GM23338 (cell line): ENCODE measurements at regions not wholly inside any gene's neighbourhood (a gene's known extent, or its start where the extent isn't known, plus 50 kb on each side); places are given as distances from the start of the nearest gene placed in this dataset.

Experiments
- ATAC-seq: fragments of 200-7000 bp; cut with Tn5 transposase; 3 replicates; pipeline ENCODE4 v1.9.1; 2020
- DNase-seq: peaks from one replicate; pipeline ENCODE4 v3.0.0-alpha.2; 2015; ENCODE audit warnings: low spot score
- H2AFZ ChIP-seq: fragments of 200-600 bp; sonication (generic); 2 replicates; pipeline ENCODE4 v1.8.0; 2016; ENCODE audit warnings: antibody characterized with exemption, mild to moderate bottlenecking, moderate library complexity
- H3F3A ChIP-seq: fragments of 200-600 bp; sonication (generic); replicated peaks from 2 replicates; pipeline ENCODE4 v1.8.0; 2017; ENCODE audit warnings: antibody characterized with exemption, mixed run types, low read depth
- H3K27ac ChIP-seq: fragments of 200-600 bp; sonication (generic); 2 replicates; pipeline ENCODE4 v1.6.1; 2016; ENCODE audit warnings: low read depth
- H3K27me3 ChIP-seq: fragments of 200-600 bp; sonication (generic); 2 replicates; pipeline ENCODE4 v1.8.0; 2016; ENCODE audit warnings: mild to moderate bottlenecking, mixed run types, moderate library complexity; ENCODE audit not compliant: insufficient read depth
- H3K36me3 ChIP-seq: fragments of 200-600 bp; sonication (generic); 2 replicates; pipeline ENCODE4 v1.8.0; 2016; ENCODE audit warnings: mild to moderate bottlenecking; ENCODE audit not compliant: insufficient read depth
- H3K4me1 ChIP-seq: fragments of 200-600 bp; sonication (generic); 2 replicates; pipeline ENCODE4 v1.8.0; 2016; ENCODE audit warnings: mild to moderate bottlenecking, moderate library complexity; ENCODE audit not compliant: insufficient read depth
- H3K4me2 ChIP-seq: fragments of 200-600 bp; sonication (generic); 2 replicates; pipeline ENCODE4 v1.7.1; 2017; ENCODE audit warnings: mixed run types
- H3K4me3 ChIP-seq: fragments of 200-600 bp; sonication (generic); 2 replicates; pipeline ENCODE4 v1.6.1; 2016; ENCODE audit warnings: mixed run types
- H3K79me2 ChIP-seq: fragments of 200-600 bp; sonication (generic); replicated peaks from 2 replicates; pipeline ENCODE4 v1.8.0; 2017; ENCODE audit warnings: mild to moderate bottlenecking; ENCODE audit not compliant: insufficient read depth
- H3K9me2 ChIP-seq: fragments of 200-600 bp; sonication (generic); 2 replicates; pipeline ENCODE4 v1.8.0; 2017; ENCODE audit not compliant: insufficient read depth
- H4K20me1 ChIP-seq: fragments of 200-600 bp; sonication (generic); replicated peaks from 2 replicates; pipeline ENCODE4 v1.8.0; 2017; ENCODE audit warnings: mild to moderate bottlenecking; ENCODE audit not compliant: insufficient read depth
- H3K27ac Mint-ChIP-seq: 2 replicates; pipeline ENCODE4 v1.8.0; 2020; ENCODE audit warnings: inconsistent platforms, mild to moderate bottlenecking, moderate library complexity, mixed read lengths
- H3K27me3 Mint-ChIP-seq: 3 replicates; pipeline ENCODE4 v1.8.0; 2022; ENCODE audit warnings: low read depth, mild to moderate bottlenecking, moderate library complexity, mixed read lengths, inconsistent platforms; ENCODE audit not compliant: insufficient read depth, poor library complexity
- H3K36me3 Mint-ChIP-seq: 3 replicates; pipeline ENCODE4 v1.8.0; 2021; ENCODE audit warnings: low read depth, mild to moderate bottlenecking, inconsistent platforms, moderate library complexity, mixed read lengths
- H3K4me1 Mint-ChIP-seq: 3 replicates; pipeline ENCODE4 v1.8.0; 2020; ENCODE audit warnings: mild to moderate bottlenecking, inconsistent platforms, mixed read lengths
- H3K4me3 Mint-ChIP-seq: 3 replicates; pipeline ENCODE4 v1.8.0; 2021; ENCODE audit warnings: moderate library complexity, mild to moderate bottlenecking, inconsistent platforms, mixed read lengths
- H3K9me3 Mint-ChIP-seq: 3 replicates; pipeline ENCODE4 v1.8.0; 2020; ENCODE audit warnings: moderate library complexity, mild to moderate bottlenecking, inconsistent platforms, mixed read lengths
- CREB1 ChIP-seq: fragments of 250-450 bp; sonication (Bioruptor Pico); IDR thresholded peaks from 2 replicates; pipeline ENCODE4 v1.5.0; 2020; ENCODE audit warnings: low read depth, mild to moderate bottlenecking, moderate library complexity
- EZH2 ChIP-seq: fragments of 200-600 bp; sonication (generic); IDR thresholded peaks from one replicate; pipeline ENCODE4 v1.8.0; 2017; ENCODE audit warnings: antibody characterized with exemption, mild to moderate bottlenecking, low read depth; ENCODE audit not compliant: unreplicated experiment
- EZH2phosphoT487 ChIP-seq: fragments of 200-600 bp; sonication (generic); IDR thresholded peaks from one replicate; pipeline ENCODE4 v1.8.1; 2018; ENCODE audit warnings: antibody characterized with exemption; ENCODE audit not compliant: unreplicated experiment
- JUNB ChIP-seq: IDR thresholded peaks from one replicate; pipeline ENCODE4 v1.6.1; 2016; ENCODE audit warnings: antibody characterized with exemption; ENCODE audit not compliant: unreplicated experiment
- NANOG ChIP-seq: IDR thresholded peaks from 2 replicates; pipeline ENCODE4 v1.6.1; 2016; ENCODE audit warnings: antibody characterized with exemption, borderline replicate concordance
- POLR2AphosphoS5 ChIP-seq: IDR thresholded peaks from 2 replicates; pipeline ENCODE4 v1.6.1; 2016; ENCODE audit warnings: antibody characterized with exemption, low read depth
- STAT1 ChIP-seq: IDR thresholded peaks from one replicate; pipeline ENCODE4 v1.6.1; 2016; ENCODE audit warnings: antibody characterized with exemption; ENCODE audit not compliant: unreplicated experiment
- ZNF331 ChIP-seq: fragments of 250-450 bp; sonication (Bioruptor Pico); IDR thresholded peaks from 2 replicates; pipeline ENCODE4 v1.5.0; 2020; ENCODE audit warnings: low read depth, mild to moderate bottlenecking, moderate library complexity
- TF ChIP-seq, protein P1 (sequence below), 2 experiments: fragments of 200-600 bp in 1 of 2; sonication (generic) in 1 of 2; conservative IDR thresholded peaks; 2 replicates each; pipeline versions ENCODE4 v1.5.1 to v1.6.1; 2016 to 2017; ENCODE audit warnings: antibody characterized with exemption in 2 of 2, low read depth in 2 of 2, mild to moderate bottlenecking in 2 of 2, moderate library complexity in 1 of 2
- TF ChIP-seq, protein P2 (sequence below): IDR thresholded peaks from one replicate; pipeline ENCODE4 v1.6.1; 2018; ENCODE audit warnings: antibody characterized with exemption; ENCODE audit not compliant: unreplicated experiment
- TF ChIP-seq, protein P3 (sequence below): fragments of 250-450 bp; sonication (Bioruptor Pico); IDR thresholded peaks from 2 replicates; pipeline ENCODE4 v1.5.0; 2020; ENCODE audit warnings: mild to moderate bottlenecking, moderate library complexity

DNA sequence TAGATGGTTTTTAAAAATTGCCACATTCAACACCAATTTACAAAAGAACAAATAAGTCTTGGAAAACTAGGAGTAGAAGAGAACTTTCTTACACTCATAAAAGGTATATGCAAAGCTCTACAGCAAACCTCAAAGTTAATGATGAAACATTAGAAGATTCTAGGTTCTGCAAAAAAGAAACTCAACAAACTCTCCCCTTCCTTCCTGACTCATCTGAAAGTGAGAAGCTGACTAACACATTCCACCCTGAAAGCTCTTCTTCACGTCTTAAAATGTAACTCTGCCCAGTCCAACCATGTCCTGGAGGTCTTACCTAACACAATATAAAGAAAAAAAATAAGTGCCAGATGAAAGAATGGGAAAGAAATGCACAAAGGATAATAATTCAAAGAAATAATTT is 218.9 kb upstream of the ISX start:
- TF ChIP-seq ZNF331: no peak
- TF ChIP-seq CREB1 (CRISPR knock-in tag): no peak
- TF ChIP-seq STAT1: no peak
- TF ChIP-seq, protein P1, sequence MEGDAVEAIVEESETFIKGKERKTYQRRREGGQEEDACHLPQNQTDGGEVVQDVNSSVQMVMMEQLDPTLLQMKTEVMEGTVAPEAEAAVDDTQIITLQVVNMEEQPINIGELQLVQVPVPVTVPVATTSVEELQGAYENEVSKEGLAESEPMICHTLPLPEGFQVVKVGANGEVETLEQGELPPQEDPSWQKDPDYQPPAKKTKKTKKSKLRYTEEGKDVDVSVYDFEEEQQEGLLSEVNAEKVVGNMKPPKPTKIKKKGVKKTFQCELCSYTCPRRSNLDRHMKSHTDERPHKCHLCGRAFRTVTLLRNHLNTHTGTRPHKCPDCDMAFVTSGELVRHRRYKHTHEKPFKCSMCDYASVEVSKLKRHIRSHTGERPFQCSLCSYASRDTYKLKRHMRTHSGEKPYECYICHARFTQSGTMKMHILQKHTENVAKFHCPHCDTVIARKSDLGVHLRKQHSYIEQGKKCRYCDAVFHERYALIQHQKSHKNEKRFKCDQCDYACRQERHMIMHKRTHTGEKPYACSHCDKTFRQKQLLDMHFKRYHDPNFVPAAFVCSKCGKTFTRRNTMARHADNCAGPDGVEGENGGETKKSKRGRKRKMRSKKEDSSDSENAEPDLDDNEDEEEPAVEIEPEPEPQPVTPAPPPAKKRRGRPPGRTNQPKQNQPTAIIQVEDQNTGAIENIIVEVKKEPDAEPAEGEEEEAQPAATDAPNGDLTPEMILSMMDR (conservative IDR thresholded peaks at IDR 0.05; ENCODE audit: low read depth in 2 of 2): no peak
- no peak for TF ChIP-seq POLR2AphosphoS5
- TF ChIP-seq NANOG: no peak
- no peak for TF ChIP-seq JUNB
- peaks cover 28% of the 10 kb centered on the region for H3K36me3 Mint-ChIP-seq

DNA sequence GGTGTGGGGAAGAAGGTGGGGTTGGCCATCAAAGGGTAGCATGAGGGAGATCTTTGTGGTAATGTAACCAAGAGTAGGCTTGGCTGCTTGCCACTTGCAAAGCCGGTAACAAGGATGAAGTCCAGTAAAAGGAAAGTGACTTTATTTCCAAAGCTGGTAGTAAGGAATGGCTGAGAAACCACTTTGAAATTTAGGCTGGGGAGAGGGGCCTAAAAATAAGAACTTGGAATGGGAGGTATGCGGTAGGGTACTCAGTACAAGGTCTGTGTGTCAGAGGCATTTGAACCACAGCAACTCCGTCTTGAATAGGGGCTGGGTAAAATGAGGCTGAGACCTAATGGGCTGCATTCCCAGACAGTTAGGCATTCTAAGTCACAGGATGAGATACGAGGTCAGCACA is 216.0 kb upstream of the ISX start:
- peaks cover 29% of the 10 kb centered on the region for H3K4me1 ChIP-seq
- no peaks in the 10 kb centered on the region; the same call in 1 of the 2 replicates for H3K9me2 ChIP-seq
- ATAC-seq (no peak), DNase-seq (no peak)
- H4K20me1 ChIP-seq: no peaks in the 10 kb centered on the region
- Mint-ChIP-seq H3K27me3 (no peaks in the 10 kb centered on the region), H3K4me1 (peaks cover 17% of the 10 kb centered on the region), H3K9me3 (peaks cover 32% of the 10 kb centered on the region), H3K27ac (no peak overlapping the region), H3K4me3 (no peak overlapping the region), H3K36me3 (peaks cover 5% of the 10 kb centered on the region; the same call in 2 of the 3 replicates)
- H3K27ac ChIP-seq: no peak overlapping the region
- H2AFZ ChIP-seq: no peak overlapping the region
- H3K4me2 ChIP-seq: no peak overlapping the region
- H3K79me2 ChIP-seq: no peaks in the 10 kb centered on the region
- no peak overlapping the region for H3K4me3 ChIP-seq
- H3K36me3 ChIP-seq: no peaks in the 10 kb centered on the region
- no peaks in the 10 kb centered on the region for H3K27me3 ChIP-seq
- H3F3A ChIP-seq: no peaks in the 10 kb centered on the region
- TF ChIP-seq NANOG (no peak), EZH2 (no peak), STAT1 (no peak), EZH2phosphoT487 (no peak)
- TF ChIP-seq, protein P2, sequence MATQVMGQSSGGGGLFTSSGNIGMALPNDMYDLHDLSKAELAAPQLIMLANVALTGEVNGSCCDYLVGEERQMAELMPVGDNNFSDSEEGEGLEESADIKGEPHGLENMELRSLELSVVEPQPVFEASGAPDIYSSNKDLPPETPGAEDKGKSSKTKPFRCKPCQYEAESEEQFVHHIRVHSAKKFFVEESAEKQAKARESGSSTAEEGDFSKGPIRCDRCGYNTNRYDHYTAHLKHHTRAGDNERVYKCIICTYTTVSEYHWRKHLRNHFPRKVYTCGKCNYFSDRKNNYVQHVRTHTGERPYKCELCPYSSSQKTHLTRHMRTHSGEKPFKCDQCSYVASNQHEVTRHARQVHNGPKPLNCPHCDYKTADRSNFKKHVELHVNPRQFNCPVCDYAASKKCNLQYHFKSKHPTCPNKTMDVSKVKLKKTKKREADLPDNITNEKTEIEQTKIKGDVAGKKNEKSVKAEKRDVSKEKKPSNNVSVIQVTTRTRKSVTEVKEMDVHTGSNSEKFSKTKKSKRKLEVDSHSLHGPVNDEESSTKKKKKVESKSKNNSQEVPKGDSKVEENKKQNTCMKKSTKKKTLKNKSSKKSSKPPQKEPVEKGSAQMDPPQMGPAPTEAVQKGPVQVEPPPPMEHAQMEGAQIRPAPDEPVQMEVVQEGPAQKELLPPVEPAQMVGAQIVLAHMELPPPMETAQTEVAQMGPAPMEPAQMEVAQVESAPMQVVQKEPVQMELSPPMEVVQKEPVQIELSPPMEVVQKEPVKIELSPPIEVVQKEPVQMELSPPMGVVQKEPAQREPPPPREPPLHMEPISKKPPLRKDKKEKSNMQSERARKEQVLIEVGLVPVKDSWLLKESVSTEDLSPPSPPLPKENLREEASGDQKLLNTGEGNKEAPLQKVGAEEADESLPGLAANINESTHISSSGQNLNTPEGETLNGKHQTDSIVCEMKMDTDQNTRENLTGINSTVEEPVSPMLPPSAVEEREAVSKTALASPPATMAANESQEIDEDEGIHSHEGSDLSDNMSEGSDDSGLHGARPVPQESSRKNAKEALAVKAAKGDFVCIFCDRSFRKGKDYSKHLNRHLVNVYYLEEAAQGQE: no peak
- TF ChIP-seq, protein P3, sequence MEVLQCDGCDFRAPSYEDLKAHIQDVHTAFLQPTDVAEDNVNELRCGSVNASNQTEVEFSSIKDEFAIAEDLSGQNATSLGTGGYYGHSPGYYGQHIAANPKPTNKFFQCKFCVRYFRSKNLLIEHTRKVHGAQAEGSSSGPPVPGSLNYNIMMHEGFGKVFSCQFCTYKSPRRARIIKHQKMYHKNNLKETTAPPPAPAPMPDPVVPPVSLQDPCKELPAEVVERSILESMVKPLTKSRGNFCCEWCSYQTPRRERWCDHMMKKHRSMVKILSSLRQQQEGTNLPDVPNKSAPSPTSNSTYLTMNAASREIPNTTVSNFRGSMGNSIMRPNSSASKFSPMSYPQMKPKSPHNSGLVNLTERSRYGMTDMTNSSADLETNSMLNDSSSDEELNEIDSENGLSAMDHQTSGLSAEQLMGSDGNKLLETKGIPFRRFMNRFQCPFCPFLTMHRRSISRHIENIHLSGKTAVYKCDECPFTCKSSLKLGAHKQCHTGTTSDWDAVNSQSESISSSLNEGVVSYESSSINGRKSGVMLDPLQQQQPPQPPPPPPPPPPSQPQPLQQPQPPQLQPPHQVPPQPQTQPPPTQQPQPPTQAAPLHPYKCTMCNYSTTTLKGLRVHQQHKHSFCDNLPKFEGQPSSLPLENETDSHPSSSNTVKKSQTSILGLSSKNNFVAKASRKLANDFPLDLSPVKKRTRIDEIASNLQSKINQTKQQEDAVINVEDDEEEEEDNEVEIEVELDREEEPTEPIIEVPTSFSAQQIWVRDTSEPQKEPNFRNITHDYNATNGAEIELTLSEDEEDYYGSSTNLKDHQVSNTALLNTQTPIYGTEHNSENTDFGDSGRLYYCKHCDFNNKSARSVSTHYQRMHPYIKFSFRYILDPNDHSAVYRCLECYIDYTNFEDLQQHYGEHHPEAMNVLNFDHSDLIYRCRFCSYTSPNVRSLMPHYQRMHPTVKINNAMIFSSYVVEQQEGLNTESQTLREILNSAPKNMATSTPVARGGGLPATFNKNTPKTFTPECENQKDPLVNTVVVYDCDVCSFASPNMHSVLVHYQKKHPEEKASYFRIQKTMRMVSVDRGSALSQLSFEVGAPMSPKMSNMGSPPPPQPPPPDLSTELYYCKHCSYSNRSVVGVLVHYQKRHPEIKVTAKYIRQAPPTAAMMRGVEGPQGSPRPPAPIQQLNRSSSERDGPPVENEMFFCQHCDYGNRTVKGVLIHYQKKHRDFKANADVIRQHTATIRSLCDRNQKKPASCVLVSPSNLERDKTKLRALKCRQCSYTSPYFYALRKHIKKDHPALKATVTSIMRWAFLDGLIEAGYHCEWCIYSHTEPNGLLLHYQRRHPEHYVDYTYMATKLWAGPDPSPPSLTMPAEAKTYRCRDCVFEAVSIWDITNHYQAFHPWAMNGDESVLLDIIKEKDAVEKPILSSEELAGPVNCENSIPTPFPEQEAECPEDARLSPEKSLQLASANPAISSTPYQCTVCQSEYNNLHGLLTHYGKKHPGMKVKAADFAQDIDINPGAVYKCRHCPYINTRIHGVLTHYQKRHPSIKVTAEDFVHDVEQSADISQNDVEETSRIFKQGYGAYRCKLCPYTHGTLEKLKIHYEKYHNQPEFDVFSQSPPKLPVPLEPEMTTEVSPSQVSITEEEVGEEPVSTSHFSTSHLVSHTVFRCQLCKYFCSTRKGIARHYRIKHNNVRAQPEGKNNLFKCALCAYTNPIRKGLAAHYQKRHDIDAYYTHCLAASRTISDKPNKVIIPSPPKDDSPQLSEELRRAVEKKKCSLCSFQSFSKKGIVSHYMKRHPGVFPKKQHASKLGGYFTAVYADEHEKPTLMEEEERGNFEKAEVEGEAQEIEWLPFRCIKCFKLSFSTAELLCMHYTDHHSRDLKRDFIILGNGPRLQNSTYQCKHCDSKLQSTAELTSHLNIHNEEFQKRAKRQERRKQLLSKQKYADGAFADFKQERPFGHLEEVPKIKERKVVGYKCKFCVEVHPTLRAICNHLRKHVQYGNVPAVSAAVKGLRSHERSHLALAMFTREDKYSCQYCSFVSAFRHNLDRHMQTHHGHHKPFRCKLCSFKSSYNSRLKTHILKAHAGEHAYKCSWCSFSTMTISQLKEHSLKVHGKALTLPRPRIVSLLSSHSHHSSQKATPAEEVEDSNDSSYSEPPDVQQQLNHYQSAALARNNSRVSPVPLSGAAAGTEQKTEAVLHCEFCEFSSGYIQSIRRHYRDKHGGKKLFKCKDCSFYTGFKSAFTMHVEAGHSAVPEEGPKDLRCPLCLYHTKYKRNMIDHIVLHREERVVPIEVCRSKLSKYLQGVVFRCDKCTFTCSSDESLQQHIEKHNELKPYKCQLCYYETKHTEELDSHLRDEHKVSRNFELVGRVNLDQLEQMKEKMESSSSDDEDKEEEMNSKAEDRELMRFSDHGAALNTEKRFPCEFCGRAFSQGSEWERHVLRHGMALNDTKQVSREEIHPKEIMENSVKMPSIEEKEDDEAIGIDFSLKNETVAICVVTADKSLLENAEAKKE (CRISPR knock-in tag): no peak

More for the DNA sequence above, 218.9 kb upstream of the ISX start:
- Mint-ChIP-seq H3K9me3 (peaks cover 53% of the 10 kb centered on the region), H3K27me3 (no peaks in the 10 kb centered on the region), H3K4me3 (no peak overlapping the region), H3K4me1 (peaks cover 15% of the 10 kb centered on the region), H3K27ac (no peak overlapping the region)
- H3K4me2 ChIP-seq: no peak overlapping the region
- no peaks in the 10 kb centered on the region for H3K36me3 ChIP-seq
- H3K27me3 ChIP-seq: no peaks in the 10 kb centered on the region
- DNase-seq (no peak), ATAC-seq (no peak)
- no peaks in the 10 kb centered on the region for H4K20me1 ChIP-seq
- 0 out of 2 replicates have a peak, but pooled peaks cover 3% of the 10 kb centered on the region for H3K9me2 ChIP-seq
- peaks cover 1% of the 10 kb centered on the region; the same call in 1 of the 2 replicates for H3F3A ChIP-seq
- H3K4me1 ChIP-seq: peaks cover 25% of the 10 kb centered on the region
- H2AFZ ChIP-seq: no peak overlapping the region
- H3K4me3 ChIP-seq: no peak overlapping the region
- H3K27ac ChIP-seq: no peak overlapping the region
- no peaks in the 10 kb centered on the region for H3K79me2 ChIP-seq
